GM12865 (cell line): ENCODE measurements at regions not wholly inside any gene's neighbourhood (a gene's known extent, or its start where the extent isn't known, plus 50 kb on each side); places are given as distances from the start of the nearest gene placed in this dataset.

ENCODE experiments used
- DNase-seq: peaks from one replicate; pipeline ENCODE4 v3.0.0; 2010; ENCODE audit warnings: low read depth
- H3K4me3 ChIP-seq: 2 replicates; pipeline ENCODE4 v1.5.1; 2011; ENCODE audit warnings: mild to moderate bottlenecking, low read depth, low read length, control low read depth
- CTCF ChIP-seq: IDR thresholded peaks from 2 replicates; pipeline ENCODE4 v1.5.1; 2011; ENCODE audit warnings: low read length, control low read depth, low read depth, inconsistent platforms; ENCODE audit not compliant: insufficient read depth; ENCODE audit errors: missing control alignments

- no peak for TF ChIP-seq CTCF
- no peak for DNase-seq
- H3K4me3 ChIP-seq, result no peak overlapping the region
Measured at GRCh38 chr1:83064589-83065242, 934.2 kb downstream of the TTLL7 start.

GRCh38 chr1:83060651-83061390, 938.1 kb downstream of the TTLL7 start:
- H3K4me3 ChIP-seq, result no peak overlapping the region
- TF ChIP-seq CTCF, result no peak
- no peak for DNase-seq

- DNase-seq, result no peak
- no peak overlapping the region for H3K4me3 ChIP-seq
- no peak for TF ChIP-seq CTCF
Measured at GRCh38 chr1:83060221-83060620, 938.7 kb downstream of the TTLL7 start.

GRCh38 chr1:83058327-83058726, 940.6 kb downstream of the TTLL7 start:
- TF ChIP-seq CTCF, result no peak
- DNase-seq, result no peak
- H3K4me3 ChIP-seq, result no peak overlapping the region

GRCh38 chr1:83055391-83056170, 943.4 kb downstream of the TTLL7 start:
- TF ChIP-seq CTCF, result no peak
- no peak for DNase-seq
- no peak overlapping the region for H3K4me3 ChIP-seq

- no peak for DNase-seq
- no peak overlapping the region for H3K4me3 ChIP-seq
- TF ChIP-seq CTCF, result no peak
Measured at GRCh38 chr1:83053446-83053845, 945.5 kb downstream of the TTLL7 start.
